Transverse colon (tissue), 3 donors: ENCODE measurements at regions not wholly inside any gene's neighbourhood (a gene's known extent, or its start where the extent isn't known, plus 50 kb on each side); places are given as distances from the start of the nearest gene placed in this dataset.

Experiments
- CTCF ChIP-seq, 5 experiments: fragments of 200-600 bp in 3 of 5; fragments of 450-650 bp in 2 of 5; sonication (generic) in 3 of 5; IDR thresholded peaks; 1 replicate in 2 of 5; 2 replicates in 3 of 5; pipeline ENCODE4 v1.5.1; 2016 to 2017; ENCODE audit warnings: antibody characterized with exemption in 5 of 5, inconsistent platforms in 3 of 5, mild to moderate bottlenecking in 2 of 5, moderate library complexity in 1 of 5
- POLR2A ChIP-seq: fragments of 450-650 bp; IDR thresholded peaks from one replicate; pipeline ENCODE4 v1.6.1; 2016; ENCODE audit warnings: antibody characterized with exemption, mild to moderate bottlenecking, moderate library complexity

GRCh38 chr3:67937498-67938118 lies 283.2 kb upstream of the SUCLG2 start:
- TF ChIP-seq CTCF (IDR thresholded peaks at IDR 0.05) (no peak), POLR2A (no peak)
